Neural progenitor cell (in vitro differentiated cells): ENCODE measurements at regions not wholly inside any gene's neighbourhood (a gene's known extent, or its start where the extent isn't known, plus 50 kb on each side); places are given as distances from the start of the nearest gene placed in this dataset.

Experiments used
- DNase-seq: peaks from one replicate; pipeline ENCODE4 v3.0.0-alpha.2; 2016; ENCODE audit warnings: low spot score
- H2AFZ ChIP-seq: fragments of 200-600 bp; sonication (generic); replicated peaks from 2 replicates; pipeline ENCODE4 v1.6.1; 2016; ENCODE audit warnings: antibody characterized with exemption
- H3F3A ChIP-seq: fragments of 200-600 bp; sonication (generic); 2 replicates; pipeline ENCODE4 v1.6.1; 2016; ENCODE audit warnings: antibody characterized with exemption, low read depth
- H3K27ac ChIP-seq: fragments of 200-600 bp; sonication (generic); 2 replicates; pipeline ENCODE4 v1.5.1; 2016; ENCODE audit warnings: mild to moderate bottlenecking
- H3K27me3 ChIP-seq: fragments of 200-600 bp; sonication (generic); 2 replicates; pipeline ENCODE4 v1.6.1; 2016; ENCODE audit warnings: mild to moderate bottlenecking, moderate library complexity
- H3K36me3 ChIP-seq: fragments of 200-600 bp; sonication (generic); 2 replicates; pipeline ENCODE4 v1.5.1; 2016
- H3K4me1 ChIP-seq: fragments of 200-600 bp; sonication (generic); 2 replicates; pipeline ENCODE4 v1.6.1; 2016; ENCODE audit warnings: mixed run types
- H3K4me2 ChIP-seq: fragments of 200-600 bp; sonication (generic); 2 replicates; pipeline ENCODE4 v1.6.1; 2016
- H3K4me3 ChIP-seq: fragments of 200-600 bp; sonication (generic); 2 replicates; pipeline ENCODE4 v1.5.1; 2016
- H3K79me2 ChIP-seq: fragments of 200-600 bp; sonication (generic); 2 replicates; pipeline ENCODE4 v1.6.1; 2016; ENCODE audit warnings: low read depth
- H3K9ac ChIP-seq: fragments of 200-600 bp; sonication (generic); 2 replicates; pipeline ENCODE4 v1.6.1; 2016
- H3K9me3 ChIP-seq: fragments of 200-600 bp; sonication (generic); 2 replicates; pipeline ENCODE4 v1.5.1; 2016; ENCODE audit warnings: low read depth
- H4K20me1 ChIP-seq: fragments of 200-600 bp; sonication (generic); 2 replicates; pipeline ENCODE4 v1.6.1; 2016; ENCODE audit warnings: low read depth
- H3K27ac Mint-ChIP-seq: 3 replicates; pipeline ENCODE4 v1.8.0; 2021; ENCODE audit warnings: mixed read lengths
- H3K27me3 Mint-ChIP-seq: 2 replicates; pipeline ENCODE4 v1.8.0; 2022; ENCODE audit warnings: low read depth, mild to moderate bottlenecking, inconsistent platforms, moderate library complexity, mixed read lengths; ENCODE audit not compliant: insufficient read depth
- H3K36me3 Mint-ChIP-seq: 3 replicates; pipeline ENCODE4 v1.8.0; 2021; ENCODE audit warnings: mixed read lengths
- H3K4me1 Mint-ChIP-seq: 3 replicates; pipeline ENCODE4 v1.8.0; 2021; ENCODE audit warnings: mixed read lengths
- H3K4me3 Mint-ChIP-seq: 3 replicates; pipeline ENCODE4 v1.8.0; 2021; ENCODE audit warnings: mild to moderate bottlenecking, moderate library complexity, mixed read lengths
- H3K9me3 Mint-ChIP-seq: 3 replicates; pipeline ENCODE4 v1.8.0; 2020; ENCODE audit warnings: mixed read lengths
- EZH2 ChIP-seq: fragments of 200-600 bp; sonication (generic); IDR thresholded peaks from 2 replicates; pipeline ENCODE4 v1.6.1; 2017; ENCODE audit warnings: antibody characterized with exemption, mild to moderate bottlenecking, moderate library complexity
- EZH2phosphoT487 ChIP-seq: fragments of 200-600 bp; sonication (generic); IDR thresholded peaks from 2 replicates; pipeline ENCODE4 v1.6.1; 2017; ENCODE audit warnings: antibody characterized with exemption
- TF ChIP-seq, protein P1 (sequence below): fragments of 200-600 bp; sonication (generic); IDR thresholded peaks from 2 replicates; pipeline ENCODE4 v1.5.1; 2017; ENCODE audit warnings: antibody characterized with exemption, mild to moderate bottlenecking

DNA sequence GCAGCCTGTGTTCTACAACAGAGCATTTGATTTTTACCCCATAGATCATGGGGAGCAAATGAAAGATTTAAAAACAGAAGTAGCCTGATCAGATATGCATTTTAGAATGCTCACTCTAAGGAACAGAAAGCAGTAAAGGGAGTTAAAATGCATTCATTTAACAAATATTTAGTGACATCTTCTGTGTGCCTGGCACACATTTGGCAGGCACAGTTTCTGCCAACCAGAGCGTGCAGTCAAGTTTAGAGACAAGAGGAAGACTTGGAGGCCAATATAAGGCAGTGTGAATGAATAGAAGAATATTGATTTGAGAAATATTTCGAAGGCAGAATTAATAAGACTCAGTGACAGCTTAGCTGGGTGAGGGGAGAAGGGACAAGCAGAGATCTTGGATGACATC, 210.1 kb downstream of the KDR start:
- no peak overlapping the region for H3K27ac ChIP-seq
- no peaks in the 10 kb centered on the region for H3K79me2 ChIP-seq
- Mint-ChIP-seq H3K4me1 (peaks cover 2% of the 10 kb centered on the region), H3K4me3 (no peak overlapping the region), H3K27me3 (no peaks in the 10 kb centered on the region), H3K36me3 (no peaks in the 10 kb centered on the region), H3K9me3 (no peaks in the 10 kb centered on the region), H3K27ac (no peak overlapping the region)
- H3K36me3 ChIP-seq: no peaks in the 10 kb centered on the region
- no peak overlapping the region for H3K9ac ChIP-seq
- H4K20me1 ChIP-seq: no peaks in the 10 kb centered on the region
- no peak overlapping the region for H3K4me2 ChIP-seq
- no peaks in the 10 kb centered on the region for H3F3A ChIP-seq
- no peaks in the 10 kb centered on the region for H3K27me3 ChIP-seq
- peaks cover 13% of the 10 kb centered on the region for H3K4me1 ChIP-seq
- TF ChIP-seq EZH2phosphoT487 (no peak), EZH2 (no peak)
- TF ChIP-seq, protein P1, sequence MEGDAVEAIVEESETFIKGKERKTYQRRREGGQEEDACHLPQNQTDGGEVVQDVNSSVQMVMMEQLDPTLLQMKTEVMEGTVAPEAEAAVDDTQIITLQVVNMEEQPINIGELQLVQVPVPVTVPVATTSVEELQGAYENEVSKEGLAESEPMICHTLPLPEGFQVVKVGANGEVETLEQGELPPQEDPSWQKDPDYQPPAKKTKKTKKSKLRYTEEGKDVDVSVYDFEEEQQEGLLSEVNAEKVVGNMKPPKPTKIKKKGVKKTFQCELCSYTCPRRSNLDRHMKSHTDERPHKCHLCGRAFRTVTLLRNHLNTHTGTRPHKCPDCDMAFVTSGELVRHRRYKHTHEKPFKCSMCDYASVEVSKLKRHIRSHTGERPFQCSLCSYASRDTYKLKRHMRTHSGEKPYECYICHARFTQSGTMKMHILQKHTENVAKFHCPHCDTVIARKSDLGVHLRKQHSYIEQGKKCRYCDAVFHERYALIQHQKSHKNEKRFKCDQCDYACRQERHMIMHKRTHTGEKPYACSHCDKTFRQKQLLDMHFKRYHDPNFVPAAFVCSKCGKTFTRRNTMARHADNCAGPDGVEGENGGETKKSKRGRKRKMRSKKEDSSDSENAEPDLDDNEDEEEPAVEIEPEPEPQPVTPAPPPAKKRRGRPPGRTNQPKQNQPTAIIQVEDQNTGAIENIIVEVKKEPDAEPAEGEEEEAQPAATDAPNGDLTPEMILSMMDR: no peak
- no peak overlapping the region for H2AFZ ChIP-seq
- no peak for DNase-seq
- H3K9me3 ChIP-seq: no peaks in the 10 kb centered on the region
- no peak overlapping the region for H3K4me3 ChIP-seq

DNA sequence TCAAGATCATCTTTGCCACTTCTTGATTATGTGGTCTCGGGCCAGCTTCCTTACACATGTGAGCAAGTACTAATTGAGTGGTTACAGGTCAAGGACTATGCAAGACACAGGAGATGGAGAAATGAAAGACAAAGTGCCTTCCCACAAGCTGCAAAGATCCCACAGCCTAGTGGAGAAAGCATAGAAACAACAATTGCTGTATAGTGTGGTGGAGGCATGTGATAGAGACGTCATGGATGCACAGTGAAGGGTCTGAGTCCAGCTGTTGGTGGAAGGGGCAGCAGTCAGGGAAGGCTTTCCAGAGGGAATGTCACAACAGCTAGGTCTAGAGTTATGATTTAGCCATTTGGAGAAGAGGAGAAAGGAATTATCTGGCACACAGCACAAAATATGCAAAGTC, 210.6 kb downstream of the KDR start:
- Mint-ChIP-seq H3K36me3 (no peaks in the 10 kb centered on the region), H3K27me3 (no peaks in the 10 kb centered on the region), H3K4me3 (no peak overlapping the region), H3K27ac (no peak overlapping the region), H3K9me3 (no peaks in the 10 kb centered on the region), H3K4me1 (peaks cover 2% of the 10 kb centered on the region)
- Histone ChIP-seq H3K27me3 (no peaks in the 10 kb centered on the region), H3K9me3 (no peaks in the 10 kb centered on the region), H2AFZ (no peak overlapping the region), H3F3A (no peaks in the 10 kb centered on the region), H4K20me1 (no peaks in the 10 kb centered on the region), H3K27ac (no peak overlapping the region), H3K4me3 (no peak overlapping the region), H3K4me1 (peaks cover 13% of the 10 kb centered on the region), H3K9ac (no peak overlapping the region), H3K4me2 (no peak overlapping the region), H3K79me2 (no peaks in the 10 kb centered on the region), H3K36me3 (no peaks in the 10 kb centered on the region)
- DNase-seq: no peak
- TF ChIP-seq, protein P1: no peak
- no peak for TF ChIP-seq EZH2phosphoT487
- TF ChIP-seq EZH2: no peak

DNA sequence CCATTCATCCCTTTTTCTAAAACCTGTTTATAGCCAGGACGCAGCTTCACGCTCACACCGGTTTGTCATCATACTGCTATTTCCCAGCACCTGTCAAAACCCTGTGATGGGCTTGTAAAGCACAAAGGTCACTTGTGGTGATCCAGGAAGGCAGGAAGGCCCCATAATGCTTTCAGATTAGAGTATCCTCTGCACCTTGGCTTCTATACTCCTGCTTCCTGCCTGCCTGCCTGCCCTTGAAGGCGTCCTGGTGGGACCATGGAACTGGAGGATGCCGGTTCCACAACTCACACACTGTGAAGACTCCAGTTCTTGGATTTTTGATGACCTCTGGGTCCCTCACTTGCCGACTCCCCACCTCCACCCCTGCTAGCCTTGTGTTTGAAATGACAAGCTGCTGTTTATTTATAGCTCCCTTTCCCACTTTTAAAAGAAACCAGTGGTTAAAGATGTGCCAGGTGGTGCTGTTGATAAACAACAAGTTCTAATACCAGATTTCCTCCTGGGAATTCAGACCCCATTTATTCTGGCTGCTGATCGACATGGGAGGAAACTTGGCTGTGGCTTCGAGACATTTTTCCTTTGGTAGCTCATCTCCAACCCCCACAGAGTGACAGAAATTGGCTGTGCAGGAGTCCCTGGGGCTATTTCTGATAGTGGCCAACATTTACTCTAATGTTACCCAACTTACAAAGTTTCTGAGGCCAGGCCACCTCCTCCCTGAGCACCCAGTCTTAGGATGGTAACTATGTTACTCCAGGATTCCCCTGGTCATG, 211.5 kb downstream of the KDR start:
- H3K36me3 ChIP-seq: no peaks in the 10 kb centered on the region
- no peak overlapping the region for H3K4me3 ChIP-seq
- H4K20me1 ChIP-seq: no peaks in the 10 kb centered on the region
- H3F3A ChIP-seq: no peaks in the 10 kb centered on the region
- H3K9ac ChIP-seq: no peak overlapping the region
- Mint-ChIP-seq H3K4me3 (no peak overlapping the region), H3K36me3 (no peaks in the 10 kb centered on the region), H3K27me3 (no peaks in the 10 kb centered on the region), H3K9me3 (no peaks in the 10 kb centered on the region), H3K4me1 (peaks cover 2% of the 10 kb centered on the region), H3K27ac (no peak overlapping the region)
- no peak overlapping the region for H2AFZ ChIP-seq
- DNase-seq: no peak
- no peak overlapping the region for H3K4me2 ChIP-seq
- no peaks in the 10 kb centered on the region for H3K27me3 ChIP-seq
- H3K27ac ChIP-seq: no peak overlapping the region
- no peaks in the 10 kb centered on the region for H3K79me2 ChIP-seq
- no peaks in the 10 kb centered on the region for H3K9me3 ChIP-seq
- H3K4me1 ChIP-seq: peaks cover 13% of the 10 kb centered on the region
- TF ChIP-seq, protein P1: no peak
- TF ChIP-seq EZH2phosphoT487 (no peak), EZH2 (no peak)
